CD4-positive, alpha-beta T cell treated with Interleukin-17A for 1 hour (primary cell): ENCODE measurements at regions not wholly inside any gene's neighbourhood (a gene's known extent, or its start where the extent isn't known, plus 50 kb on each side); places are given as distances from the start of the nearest gene placed in this dataset.
"Not testable (repeated sequence)": the region's sequence is repeated elsewhere in the genome, so short reads cannot be mapped to it uniquely, and the experiment has no call there.

Source experiments
- DNase-seq: peaks from one replicate; pipeline ENCODE4 v3.0.0-alpha.2; 2020

DNA sequence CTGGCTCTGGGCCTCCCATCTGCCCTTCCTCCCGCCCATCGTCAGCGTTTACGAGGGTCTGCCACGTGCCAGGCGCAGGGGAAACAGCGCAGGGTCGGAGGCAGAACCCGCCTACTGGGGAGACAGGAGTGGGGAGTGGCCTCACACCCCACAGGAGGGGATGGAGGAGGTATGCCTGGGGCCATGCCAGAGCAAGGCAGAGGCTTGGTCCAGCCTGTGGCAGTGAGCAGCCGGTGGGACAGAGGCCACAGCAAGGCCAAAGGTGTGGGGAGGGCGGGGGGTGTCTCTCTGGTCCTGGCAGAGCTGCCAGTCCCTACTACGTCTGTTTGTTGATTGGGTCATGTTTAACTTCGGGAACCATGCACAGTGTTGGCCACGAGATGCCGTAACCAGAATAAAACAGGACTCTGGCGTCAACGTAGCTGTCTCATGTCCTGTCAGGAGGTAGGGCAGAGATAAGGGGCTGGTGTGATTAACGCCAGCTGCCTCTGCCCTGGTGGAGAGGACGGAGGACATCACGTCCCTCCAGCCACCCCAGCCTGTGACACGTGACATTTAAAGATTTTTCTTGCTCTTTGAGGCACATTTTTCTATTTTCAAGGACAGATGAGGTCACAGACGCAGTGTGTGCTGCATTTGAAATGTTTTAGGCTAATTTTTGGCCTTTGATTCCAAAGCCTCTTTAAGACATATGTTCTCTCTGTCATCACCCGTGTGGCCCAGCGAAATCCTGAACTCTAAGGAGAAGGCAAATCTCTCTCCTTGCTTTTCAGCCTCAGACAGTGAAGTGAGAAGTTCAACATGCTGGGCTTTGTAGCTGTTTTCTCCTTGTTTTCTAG is 193.3 kb downstream of the LAT start:
- DNase-seq = not testable (repeated sequence)

DNA sequence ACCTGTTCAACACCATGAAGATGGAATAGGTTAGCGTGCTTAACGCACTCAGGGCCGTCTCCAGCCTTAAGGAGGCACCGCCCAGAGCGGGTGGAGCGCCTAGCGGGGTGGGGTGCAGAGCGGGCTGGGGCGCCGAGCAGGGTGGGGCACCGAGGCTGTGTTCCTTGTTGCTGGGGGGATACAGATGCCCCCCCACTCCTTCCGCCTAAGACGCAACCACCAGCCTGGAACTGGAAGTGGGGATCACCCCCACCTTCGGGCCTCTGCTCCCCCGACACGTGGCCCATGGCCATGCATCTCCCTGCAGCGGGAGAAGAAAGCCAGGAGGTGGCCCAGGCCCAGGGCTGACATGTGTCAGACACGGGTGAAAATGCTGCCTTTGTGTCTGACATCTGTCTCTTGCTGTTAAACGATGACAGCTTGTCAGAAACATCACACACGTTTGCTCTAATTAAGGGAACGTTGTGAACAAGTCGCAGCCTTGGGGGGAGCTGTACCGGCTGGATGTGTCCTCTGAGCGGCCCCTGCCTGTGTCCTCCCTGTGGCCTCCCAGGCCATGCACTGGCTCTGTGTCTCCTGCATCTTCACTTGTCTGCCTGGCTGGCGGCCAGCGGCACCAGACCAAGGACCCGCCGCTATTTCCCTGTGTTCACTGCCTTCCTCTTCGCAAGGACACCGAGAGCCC is 192.5 kb downstream of the LAT start:
- DNase-seq = not testable (repeated sequence)

DNA sequence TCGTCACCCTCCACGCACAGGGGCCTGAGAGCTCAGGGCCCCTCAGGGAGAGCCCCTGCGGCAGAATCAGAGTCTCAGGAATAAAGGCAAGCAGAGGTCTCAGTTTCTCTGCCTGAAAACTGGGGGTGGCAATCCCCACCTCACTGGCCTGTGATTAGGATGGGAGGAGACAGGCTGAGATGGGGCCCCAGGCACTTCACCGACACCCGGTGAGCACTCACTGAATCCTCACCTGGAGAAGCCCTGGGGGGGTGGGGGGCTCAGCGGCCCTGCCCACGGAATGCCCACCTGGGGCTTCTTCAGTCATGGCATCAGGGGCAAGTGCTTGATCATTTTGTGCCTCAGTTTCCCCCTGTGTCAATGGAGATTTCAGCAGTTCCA is 192.0 kb downstream of the LAT start:
- not testable (repeated sequence) for DNase-seq

DNA sequence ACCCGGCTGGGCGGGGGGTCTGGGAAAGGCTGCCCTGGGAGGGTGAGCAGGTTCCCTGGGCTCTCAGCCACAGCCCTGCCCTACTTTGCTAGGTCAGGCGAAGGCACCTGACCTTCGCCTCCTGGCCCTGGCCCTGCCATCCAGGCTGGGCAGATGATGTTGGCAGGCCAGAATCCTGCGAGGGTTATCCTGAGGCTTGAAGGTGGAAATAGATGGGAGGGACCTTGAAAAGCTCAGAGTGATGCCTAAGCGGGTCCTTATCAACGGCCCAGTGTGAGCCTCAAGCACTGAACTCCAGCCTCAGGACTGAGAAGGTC is 191.3 kb downstream of the LAT start:
- not testable (repeated sequence) for DNase-seq

DNA sequence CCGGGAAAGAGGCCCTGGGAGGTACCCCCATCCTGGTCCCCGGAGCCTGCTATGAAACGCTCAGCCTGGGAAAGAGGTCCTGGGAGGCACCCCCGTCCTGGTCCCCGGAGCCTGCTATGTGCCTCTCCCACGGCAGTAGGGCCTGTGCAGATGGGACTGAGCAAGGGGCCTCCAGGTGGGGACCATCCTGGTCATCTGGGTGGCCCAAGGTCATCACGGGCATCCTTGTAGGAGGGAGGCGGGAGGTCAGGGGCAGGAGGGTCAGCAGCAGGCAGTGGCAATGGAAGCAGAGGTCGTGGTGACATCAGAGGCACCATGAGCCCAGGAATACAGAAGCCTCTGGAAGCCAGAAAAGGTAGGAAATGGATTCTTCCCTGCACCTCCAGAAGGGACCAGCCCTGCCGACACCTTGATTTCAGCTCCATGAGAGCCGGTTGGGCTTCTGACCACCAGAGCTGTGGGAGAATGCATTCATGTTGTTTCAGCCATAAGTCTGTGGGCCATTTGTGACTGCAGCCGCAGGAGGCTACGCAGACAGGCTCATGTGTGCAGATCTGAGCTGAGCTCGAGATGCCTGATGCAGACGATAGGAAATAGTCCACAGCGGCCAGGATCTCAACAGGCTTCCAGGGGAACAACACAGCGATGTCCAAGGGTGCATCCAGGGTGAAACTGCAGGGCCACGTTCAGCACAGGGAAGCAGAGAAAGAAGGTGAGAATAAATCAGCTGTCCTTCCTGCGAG is 190.7 kb downstream of the LAT start:
- DNase-seq = not testable (repeated sequence)

DNA sequence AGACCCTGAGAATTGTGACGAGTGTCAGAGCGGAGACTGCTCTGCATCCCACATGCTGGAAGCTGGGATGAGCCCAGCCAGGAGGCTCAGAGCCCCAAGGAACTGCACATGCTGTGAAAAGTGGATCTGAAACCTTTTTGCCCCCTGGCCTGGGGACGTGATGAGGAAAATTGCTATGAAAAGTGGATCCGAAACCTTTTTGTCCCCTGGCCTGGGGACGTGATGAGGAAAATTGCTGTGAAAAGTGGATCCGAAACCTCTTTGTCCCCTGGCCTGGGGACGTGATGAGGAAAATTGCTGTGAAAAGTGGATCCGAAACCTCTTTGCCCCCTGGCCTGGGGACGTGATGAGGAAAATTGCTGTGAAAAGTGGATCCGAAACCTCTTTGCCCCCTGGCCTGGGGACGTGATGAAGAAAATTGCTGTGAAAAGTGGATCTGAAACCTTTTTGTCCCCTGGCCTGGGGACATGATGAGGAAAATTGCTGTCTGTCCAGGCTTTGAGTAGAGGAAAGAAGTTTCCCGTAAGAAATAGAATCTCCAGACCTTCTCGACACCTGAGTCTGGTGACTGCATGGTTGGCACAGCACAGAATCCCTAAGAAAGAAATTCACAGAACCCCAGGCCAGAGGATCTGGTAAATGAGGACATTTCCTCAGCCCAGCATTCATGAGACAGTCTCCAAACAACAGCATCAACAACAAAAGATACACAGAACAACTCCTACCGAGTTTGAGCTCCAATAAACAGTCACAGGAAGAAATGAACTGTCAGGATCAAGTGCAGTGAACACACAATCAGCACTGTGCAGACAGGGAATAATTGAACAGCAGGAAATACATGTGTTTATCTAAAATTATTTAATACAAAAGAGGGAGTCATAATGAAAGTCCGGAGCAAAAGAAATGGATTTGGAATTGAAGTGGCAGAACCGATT is 188.8 kb downstream of the LAT start:
- peak; percentile 20 for DNase-seq

DNA sequence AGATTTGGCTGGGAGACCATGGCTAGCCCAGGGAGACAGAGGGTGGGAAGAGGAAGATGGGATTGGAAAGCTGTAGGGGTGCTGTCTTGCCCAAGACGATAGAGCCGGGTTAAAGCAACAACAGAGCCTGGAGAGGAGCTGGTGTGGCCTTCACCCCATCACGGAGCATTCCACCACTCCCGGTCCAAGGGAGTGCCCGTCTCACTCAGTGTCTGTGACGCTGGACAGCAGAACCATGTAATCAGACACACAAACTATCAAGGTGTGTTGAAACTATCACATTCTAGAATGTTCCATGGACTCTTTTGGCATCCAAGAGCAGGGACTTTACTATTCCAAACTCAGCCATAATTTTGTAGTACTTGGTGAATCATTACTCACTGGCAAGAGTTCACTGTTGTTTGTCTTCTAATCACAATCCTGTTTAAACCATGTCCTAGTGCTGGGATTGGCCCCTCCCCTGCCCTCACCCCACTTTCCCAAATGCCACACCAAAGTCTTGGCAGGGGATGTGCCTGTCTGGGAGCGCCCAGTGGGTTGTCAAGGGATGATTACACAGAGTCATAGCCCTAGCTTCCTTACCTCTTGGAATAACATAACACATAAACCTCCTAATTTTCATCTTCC is 187.4 kb downstream of the LAT start:
- DNase-seq = not testable (repeated sequence)

DNA sequence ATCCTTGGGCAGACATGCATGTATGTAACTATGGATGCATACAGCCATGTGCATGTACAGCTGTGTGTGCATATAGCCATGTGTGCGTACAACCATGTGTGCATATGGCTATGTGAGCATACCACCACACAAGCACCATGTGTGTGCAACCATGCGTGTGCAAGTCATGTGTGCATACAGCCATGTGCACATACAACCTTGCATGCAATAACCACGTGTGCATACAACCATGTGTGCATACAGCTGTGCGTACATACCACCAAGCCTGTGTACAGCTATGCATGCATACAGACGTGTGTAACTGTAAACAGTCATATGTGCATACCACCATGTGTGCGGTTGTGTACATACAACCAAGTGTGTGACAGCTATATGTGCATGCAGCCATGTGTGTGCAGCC is 186.4 kb downstream of the LAT start:
- not testable (repeated sequence) for DNase-seq

DNA sequence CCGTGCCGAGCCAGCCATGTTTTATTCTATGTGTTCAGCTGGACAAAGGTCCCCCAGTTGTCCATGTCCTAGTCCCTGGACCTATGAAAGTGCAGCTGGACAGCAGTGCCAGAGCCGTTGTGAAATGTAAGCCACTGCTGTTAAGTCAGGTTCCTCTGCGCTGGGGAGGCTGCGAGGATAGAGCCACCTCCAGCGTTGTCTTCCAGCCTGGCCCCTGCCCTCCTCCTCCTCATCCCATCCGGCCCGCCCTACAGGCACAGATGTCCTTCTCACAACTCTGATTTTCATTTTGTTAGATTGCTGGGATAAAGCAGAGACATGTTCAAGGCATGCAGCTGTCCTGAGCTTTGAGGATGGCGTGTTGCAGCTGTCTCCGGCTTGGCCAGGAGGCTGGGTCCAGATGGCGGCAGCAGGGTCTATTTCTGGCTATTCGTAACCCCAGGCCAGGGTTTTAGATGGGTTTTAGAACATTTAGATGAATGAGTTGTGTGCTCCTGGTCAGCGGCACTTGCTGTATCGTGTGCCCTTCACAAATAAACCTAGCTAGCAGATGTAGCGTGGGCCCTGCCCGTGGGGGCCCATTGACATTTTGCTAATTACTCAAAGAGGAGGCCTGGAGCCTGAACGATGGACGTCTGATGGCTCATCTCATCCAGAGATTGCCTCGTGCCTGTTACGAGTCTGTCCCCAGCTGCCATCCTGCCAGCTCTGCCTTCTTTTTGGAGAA is 185.7 kb downstream of the LAT start:
- DNase-seq = not testable (repeated sequence)

DNA sequence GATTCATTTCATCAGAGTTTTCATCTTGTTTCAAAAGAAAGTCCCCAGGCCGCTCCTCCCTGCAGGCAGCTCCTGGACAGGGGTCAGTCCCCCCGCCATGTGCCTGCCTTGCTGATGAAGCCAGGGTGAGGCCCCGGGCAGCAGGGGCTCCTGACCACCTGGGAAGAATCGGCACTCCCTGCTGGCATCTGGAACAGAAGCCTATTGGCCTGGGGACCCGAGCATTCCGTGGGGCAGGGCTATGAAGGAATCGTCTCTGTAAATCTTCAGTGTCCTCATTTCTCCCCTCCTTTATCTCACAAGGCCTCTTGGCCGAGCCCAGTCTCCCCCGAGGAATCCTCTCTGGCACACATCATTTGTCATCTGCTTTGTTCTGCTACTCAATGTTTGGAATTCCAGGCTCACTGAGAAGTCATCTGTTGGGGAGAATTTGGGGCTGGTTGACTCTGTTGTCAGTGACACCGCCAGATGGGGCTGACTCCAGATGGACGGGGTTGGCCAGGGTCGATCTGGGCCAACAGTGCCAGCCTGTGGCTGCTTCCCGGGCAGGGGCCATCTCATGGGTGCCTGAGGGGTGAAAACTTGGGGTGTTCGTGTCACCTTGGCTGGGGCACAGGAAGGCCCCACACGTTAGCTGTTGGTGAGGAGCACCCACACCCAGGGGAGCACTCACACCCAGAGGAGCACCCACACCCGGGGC is 184.6 kb downstream of the LAT start:
- DNase-seq = not testable (repeated sequence)

DNA sequence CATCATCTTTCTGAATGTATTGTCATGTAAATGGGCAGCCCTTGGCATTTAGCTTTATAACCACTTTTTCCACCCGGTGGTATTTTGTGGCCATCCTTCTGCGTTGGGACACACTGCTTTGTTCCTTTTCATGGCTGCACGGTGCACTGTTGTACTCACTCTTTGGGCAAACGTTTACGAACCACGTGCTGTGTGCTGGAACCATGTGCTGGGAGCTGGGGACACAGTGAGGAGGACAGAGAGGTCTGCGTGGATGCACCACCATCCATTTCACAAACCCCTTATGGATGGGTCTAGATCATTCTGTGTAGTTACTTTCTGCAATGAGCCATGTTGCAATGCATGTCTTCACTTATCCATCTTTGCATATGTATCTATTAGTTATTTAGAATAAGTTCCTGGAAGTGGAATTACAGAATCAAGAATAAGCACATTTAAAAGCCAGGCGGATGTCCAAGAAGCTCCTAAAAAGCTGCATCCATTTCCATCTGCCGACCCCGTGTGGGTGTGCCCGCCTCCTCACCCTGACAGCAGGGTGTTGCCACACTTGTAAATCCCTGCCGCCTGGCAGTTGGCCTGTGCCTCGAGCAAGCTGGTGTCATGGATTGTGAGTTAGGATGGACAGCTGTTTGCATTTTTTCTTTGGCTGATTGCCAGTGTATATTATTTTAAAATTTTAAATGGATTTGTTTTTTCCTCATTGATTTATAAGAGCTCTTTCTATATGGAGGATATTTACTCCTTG is 183.8 kb downstream of the LAT start:
- not testable (repeated sequence) for DNase-seq

DNA sequence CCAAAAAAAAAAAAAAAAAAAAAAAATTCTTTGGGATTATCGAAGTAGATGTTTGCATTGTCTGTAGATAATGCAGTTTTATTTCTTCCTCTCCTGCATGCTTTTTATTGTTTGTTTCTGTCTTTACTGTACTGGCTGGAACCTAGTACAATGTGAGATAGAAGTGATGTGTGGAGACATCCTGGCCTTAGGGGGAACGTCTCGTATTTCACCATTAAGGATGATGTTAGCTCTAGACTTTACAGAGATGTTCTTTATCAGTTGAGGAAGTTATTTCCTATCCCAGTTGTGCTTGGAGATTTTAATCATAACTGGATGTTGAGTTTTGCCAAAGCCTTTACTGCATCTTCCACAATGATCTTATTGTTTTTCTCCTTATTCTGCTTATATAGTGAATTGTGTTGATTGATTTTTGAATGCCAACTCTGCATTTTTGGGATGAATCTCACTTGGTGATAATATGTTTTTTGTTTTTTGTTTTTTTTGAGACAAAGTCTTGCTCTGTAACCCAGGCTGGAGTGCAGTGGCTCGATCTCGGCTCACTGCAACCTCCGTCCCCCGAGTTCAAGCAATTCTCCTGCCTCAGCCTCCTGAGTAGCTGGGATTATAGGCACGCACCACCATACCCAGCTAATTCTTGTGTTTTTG is 179.7 kb downstream of the LAT start:
- DNase-seq = not testable (repeated sequence)

DNA sequence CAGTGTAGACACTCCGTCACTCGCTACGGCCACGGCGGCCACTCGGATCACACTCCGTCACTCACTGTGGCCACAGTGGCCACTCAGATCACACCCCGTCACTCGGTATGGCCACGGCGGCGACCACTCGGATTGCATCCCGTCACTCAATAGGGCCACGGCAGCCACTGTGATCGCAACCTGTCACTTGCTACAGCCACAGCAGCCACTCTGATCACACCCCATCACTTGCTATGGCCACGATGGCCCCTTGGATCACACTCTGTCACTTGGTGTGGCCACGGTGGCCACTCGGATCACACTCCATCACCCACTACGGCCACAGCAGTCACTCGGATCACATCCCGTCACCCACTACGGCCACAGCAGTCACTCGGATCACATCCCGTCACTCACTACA is 175.3 kb downstream of the LAT start:
- not testable (repeated sequence) for DNase-seq

DNA sequence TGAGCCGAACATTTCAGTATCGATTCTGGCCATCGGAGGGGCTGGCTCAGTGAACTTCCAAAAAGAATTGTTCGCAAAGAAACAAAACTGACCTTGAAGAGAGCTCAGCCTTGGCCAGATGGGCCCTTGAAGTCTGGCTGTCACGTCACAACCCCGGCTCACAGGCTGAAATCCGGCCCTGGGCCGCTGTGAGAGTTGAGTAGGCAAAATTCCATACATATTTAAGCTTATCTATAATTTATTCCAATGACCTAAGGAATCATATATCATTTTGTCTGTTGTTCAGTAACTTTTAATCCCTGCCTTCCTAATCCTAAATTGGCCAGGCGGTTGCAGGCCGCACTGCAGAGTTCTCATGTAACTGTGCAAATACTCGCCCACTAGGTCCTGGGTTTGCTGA is 174.8 kb downstream of the LAT start:
- not testable (repeated sequence) for DNase-seq

DNA sequence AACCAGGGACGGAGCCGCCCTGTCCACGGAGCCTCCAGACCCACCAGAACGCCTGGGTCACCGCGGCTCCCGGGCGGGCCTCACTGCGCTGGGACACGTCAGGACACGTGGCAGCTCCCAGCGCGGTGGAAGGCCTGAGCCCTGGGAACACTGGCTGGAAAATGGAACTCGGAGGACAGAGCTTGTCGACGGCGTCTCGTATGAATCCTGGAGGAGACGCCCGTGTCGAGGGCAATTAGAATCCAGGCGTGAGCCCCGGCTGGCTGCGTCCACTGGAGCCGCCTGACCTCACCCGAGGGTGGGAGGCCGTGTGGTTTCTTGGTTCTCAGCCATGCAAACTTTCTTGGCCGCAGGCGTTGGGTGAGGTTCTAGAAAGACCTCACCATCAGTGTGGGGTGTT is 173.9 kb downstream of the LAT start:
- DNase-seq = no peak

DNA sequence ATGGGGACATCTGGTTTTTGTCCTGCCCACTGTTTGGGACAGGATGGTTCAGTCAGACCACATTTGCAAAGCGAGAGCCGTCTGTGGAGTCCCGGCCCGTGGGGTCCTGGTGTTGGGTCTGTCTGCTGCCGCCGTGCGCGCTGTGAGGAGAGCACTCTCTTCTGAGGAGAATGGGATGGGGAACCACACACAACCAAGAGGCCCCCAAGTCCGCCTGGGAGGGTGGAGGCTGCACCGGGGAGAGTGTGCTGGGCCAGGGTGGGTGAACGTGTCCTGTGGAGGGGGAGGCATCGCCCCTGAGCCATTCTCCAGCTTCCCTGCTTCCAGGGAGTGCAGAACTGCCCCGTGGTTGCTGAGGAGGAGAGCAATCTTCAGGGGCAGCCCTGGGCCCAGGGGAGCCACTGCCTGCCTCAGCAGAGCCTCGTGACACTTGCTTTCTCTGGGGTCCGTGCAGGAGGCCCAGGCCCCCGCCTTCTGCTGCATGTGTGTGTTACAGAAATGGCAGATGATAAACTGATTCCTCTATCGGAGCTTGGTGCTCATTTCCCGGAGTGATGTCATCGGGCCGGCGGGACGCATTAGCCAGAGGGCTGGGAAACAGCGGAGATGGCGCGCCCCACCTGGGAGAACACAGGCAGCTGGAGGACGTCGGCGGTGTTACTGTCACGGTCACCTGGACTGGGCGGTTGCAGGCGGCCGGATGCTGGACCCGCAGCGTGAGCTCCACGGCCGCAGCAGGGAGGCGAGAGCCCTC is 173.4 kb downstream of the LAT start:
- not testable (repeated sequence) for DNase-seq

DNA sequence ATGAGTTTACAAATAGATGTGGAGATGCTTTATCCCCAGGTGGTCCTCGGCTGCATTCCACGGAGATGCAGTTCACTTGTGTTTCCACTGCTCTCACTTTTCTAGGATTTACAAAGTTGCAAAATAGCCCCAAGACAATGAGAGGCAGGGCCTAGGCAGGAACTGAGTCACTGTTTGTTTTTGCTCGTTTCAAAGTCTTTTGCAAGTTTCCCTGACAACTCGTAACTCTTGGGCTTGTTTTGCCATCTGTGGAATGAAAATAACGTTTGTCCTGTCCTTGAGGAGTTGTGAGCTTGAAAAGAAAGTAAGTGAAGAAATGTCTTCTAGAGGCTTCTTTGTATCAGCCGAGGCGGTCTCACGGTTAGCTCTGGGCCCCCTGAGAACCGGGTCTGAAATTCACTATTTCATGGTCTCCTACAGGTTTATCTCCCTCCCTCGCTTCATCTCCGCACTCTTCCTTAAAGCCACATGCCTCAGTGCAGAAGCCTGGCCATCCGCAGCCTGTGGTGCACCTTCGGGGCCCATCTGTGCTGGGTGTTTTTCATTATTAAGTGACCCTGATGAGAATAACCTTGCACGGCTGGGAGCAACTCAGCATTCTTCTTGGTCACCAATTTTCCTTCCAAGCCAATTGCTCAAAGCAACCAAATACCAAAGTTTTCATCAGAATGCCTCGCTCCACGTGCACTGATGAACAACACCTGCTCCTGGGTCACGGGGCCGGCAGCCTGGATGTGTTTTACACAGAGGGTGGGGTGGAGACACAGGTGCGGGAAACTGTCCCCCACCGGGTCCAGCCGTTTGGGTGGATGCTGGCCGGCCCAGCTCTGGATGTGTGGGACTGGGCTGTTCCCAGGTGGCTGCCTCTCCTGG is 172.4 kb downstream of the LAT start:
- DNase-seq = peak; percentile 62

DNA sequence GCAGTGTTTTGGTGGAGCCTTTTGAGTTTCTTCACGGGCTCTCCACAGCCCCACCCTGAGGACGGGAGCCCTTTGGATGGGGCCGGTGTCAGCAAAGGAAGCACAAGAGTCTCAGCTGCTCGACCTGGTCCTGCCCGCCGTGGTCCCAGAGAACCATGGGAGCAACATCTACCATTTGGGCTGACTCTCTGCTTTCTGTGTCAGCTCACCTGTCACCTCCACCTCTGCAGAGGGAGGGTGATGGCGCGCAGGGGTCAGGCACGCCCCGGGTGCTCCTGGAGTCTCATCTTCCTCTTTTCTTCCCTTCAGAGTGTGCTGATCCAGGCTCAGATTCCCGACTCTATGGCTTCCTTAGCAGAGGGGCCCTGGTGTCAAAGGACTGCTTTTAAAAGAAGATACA is 171.7 kb downstream of the LAT start:
- DNase-seq = no peak
